ENCODE measurements at regions not wholly inside any gene's neighbourhood (a gene's known extent, or its start where the extent isn't known, plus 50 kb on each side); places are given as distances from the start of the nearest gene placed in this dataset.

DNA sequence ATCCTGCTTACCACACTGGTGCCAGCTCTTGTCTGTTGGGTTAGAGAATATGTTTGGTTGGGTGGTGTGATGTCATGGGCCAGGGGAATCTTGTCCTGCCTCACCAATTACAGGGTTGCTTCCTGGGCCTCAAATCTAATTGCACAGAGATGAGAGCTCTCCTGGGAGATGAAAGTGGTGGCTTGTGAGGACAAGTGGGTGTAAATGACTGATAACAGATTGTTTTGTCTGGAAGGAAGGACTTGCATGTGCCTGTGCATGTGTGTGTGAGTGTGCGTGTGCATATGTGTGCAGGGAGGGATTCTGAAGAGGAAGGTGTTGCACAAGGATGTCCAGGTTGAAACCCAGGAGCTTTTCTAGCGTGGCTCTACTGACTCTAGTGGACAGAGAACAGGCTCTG, 271.9 kb downstream of the LOXHD1 start:
- TF ChIP-seq SIN3A (IDR thresholded peaks at IDR 0.05; ENCODE audit: borderline replicate concordance, insufficient read depth, low read length) (no peak), POLR2AphosphoS5 (IDR thresholded peaks at IDR 0.05; ENCODE audit: low read depth, low read length) (no peak), TAF1 (IDR thresholded peaks at IDR 0.05; ENCODE audit: borderline replicate concordance, insufficient read depth, low read length) (no peak), FOXP2 (optimal IDR thresholded peaks at IDR 0.05; ENCODE audit: borderline replicate concordance, extremely low read depth, extremely low read length, insufficient read depth) (no peak)
- TF ChIP-seq, protein P1, sequence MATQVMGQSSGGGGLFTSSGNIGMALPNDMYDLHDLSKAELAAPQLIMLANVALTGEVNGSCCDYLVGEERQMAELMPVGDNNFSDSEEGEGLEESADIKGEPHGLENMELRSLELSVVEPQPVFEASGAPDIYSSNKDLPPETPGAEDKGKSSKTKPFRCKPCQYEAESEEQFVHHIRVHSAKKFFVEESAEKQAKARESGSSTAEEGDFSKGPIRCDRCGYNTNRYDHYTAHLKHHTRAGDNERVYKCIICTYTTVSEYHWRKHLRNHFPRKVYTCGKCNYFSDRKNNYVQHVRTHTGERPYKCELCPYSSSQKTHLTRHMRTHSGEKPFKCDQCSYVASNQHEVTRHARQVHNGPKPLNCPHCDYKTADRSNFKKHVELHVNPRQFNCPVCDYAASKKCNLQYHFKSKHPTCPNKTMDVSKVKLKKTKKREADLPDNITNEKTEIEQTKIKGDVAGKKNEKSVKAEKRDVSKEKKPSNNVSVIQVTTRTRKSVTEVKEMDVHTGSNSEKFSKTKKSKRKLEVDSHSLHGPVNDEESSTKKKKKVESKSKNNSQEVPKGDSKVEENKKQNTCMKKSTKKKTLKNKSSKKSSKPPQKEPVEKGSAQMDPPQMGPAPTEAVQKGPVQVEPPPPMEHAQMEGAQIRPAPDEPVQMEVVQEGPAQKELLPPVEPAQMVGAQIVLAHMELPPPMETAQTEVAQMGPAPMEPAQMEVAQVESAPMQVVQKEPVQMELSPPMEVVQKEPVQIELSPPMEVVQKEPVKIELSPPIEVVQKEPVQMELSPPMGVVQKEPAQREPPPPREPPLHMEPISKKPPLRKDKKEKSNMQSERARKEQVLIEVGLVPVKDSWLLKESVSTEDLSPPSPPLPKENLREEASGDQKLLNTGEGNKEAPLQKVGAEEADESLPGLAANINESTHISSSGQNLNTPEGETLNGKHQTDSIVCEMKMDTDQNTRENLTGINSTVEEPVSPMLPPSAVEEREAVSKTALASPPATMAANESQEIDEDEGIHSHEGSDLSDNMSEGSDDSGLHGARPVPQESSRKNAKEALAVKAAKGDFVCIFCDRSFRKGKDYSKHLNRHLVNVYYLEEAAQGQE (IDR thresholded peaks at IDR 0.05; ENCODE audit: insufficient read depth in 1 of 2, low read depth in 2 of 2, low read length in 2 of 2) = no peak

DNA sequence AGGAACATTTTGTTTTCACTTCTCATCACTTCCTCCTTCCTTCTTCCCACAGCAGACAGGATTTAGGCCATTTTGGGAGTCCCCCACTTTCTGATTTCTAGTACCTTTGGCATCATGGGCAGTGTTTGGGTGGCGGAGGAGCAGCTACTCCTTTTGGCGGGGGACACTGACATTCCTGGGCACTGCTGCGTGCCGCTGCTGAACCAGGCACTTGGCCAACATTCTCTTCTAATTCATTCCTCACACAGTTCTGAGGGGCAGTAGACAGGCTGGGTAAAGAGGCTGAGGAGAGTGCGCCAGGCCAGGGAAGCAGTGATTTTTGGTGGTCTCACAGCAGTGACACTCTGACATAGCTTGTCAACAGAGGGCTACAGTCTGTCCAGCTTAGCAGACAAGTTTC, 270.2 kb downstream of the LOXHD1 start:
- TF ChIP-seq POLR2AphosphoS5 (IDR thresholded peaks at IDR 0.05; ENCODE audit: low read depth, low read length) = no peak
- no peak for TF ChIP-seq SIN3A (IDR thresholded peaks at IDR 0.05; ENCODE audit: borderline replicate concordance, insufficient read depth, low read length)
- TF ChIP-seq TAF1 (IDR thresholded peaks at IDR 0.05; ENCODE audit: borderline replicate concordance, insufficient read depth, low read length) = no peak
- TF ChIP-seq FOXP2 (optimal IDR thresholded peaks at IDR 0.05; ENCODE audit: borderline replicate concordance, extremely low read depth, extremely low read length, insufficient read depth) = no peak
- TF ChIP-seq, protein P1 (IDR thresholded peaks at IDR 0.05; ENCODE audit: insufficient read depth in 1 of 2, low read depth in 2 of 2, low read length in 2 of 2) = no peak

DNA sequence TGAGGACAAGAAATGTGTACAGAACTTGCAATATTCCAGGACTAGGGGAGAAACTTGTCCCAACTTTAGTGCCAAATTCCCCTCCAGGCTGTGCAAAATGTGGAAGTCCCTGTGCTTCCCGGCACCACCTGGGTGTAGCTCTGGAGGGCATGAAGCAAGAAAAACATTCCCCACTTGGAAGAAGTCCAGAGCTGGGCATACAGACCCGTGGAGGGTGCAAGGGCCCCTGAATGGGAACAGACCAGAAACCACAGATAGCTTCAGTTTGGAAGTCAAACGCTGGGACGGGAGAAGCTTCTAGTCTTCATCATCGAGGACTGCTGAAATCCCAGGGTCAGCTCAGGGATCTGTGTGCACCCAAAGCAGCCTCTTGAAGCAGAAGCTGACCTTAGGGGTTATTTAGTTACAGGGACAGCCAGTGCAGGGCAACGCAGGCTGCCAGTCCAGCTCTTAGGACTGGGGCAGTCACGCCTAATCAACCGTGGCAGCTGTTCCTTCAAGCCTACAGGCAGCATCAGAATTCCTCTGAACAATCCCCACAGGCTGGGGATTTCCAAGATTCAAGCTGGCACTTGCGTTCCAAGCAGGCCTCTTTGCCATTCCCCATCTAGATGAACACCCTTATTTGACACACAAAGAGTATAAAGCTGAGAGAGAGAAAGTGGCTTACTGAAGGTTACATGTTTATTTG, 269.4 kb downstream of the LOXHD1 start:
- TF ChIP-seq, protein P1 (IDR thresholded peaks at IDR 0.05; ENCODE audit: insufficient read depth in 1 of 2, low read depth in 2 of 2, low read length in 2 of 2) = no peak
- no peak for TF ChIP-seq FOXP2 (optimal IDR thresholded peaks at IDR 0.05; ENCODE audit: borderline replicate concordance, extremely low read depth, extremely low read length, insufficient read depth)
- no peak for TF ChIP-seq POLR2AphosphoS5 (IDR thresholded peaks at IDR 0.05; ENCODE audit: low read depth, low read length)
- no peak for TF ChIP-seq TAF1 (IDR thresholded peaks at IDR 0.05; ENCODE audit: borderline replicate concordance, insufficient read depth, low read length)
- TF ChIP-seq SIN3A (IDR thresholded peaks at IDR 0.05; ENCODE audit: borderline replicate concordance, insufficient read depth, low read length) = no peak

DNA sequence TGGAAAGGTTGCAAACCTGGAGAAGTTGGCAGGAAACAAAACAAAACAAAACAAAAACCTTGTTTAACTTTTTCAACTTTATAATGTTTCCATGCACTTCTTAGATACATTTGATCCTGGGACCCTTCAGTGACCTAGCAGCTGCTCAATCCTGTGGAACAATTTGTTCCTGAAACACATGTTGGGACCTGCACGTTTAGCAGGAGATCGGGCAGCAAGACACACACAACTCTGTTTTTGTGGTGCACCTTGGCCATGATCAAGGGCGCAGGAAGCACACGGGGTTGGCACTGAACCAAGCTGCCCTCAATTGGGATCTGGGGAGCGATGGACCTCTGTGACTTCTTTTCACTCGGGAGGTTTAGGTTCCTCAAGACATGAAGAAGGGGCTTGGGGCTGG, 268.7 kb downstream of the LOXHD1 start:
- TF ChIP-seq FOXP2 (optimal IDR thresholded peaks at IDR 0.05; ENCODE audit: borderline replicate concordance, extremely low read depth, extremely low read length, insufficient read depth) (no peak), SIN3A (IDR thresholded peaks at IDR 0.05; ENCODE audit: borderline replicate concordance, insufficient read depth, low read length) (no peak), TAF1 (IDR thresholded peaks at IDR 0.05; ENCODE audit: borderline replicate concordance, insufficient read depth, low read length) (no peak), POLR2AphosphoS5 (IDR thresholded peaks at IDR 0.05; ENCODE audit: low read depth, low read length) (no peak)
- TF ChIP-seq, protein P1 (IDR thresholded peaks at IDR 0.05; ENCODE audit: insufficient read depth in 1 of 2, low read depth in 2 of 2, low read length in 2 of 2) = no peak

All from PFSK-1 (cell line).